Suppressor macrophage treated with lipopolysaccharide for 1 hour (primary cell): ENCODE measurements at regions not wholly inside any gene's neighbourhood (a gene's known extent, or its start where the extent isn't known, plus 50 kb on each side); places are given as distances from the start of the nearest gene placed in this dataset.
A peak's percentile ranks its signal among the peaks of the same experiment; 100 is the strongest.

ENCODE experiments used
- DNase-seq, 3 donors: peaks; one replicate each; pipeline ENCODE4 v3.0.0-alpha.2; 2020 to 2022

DNA sequence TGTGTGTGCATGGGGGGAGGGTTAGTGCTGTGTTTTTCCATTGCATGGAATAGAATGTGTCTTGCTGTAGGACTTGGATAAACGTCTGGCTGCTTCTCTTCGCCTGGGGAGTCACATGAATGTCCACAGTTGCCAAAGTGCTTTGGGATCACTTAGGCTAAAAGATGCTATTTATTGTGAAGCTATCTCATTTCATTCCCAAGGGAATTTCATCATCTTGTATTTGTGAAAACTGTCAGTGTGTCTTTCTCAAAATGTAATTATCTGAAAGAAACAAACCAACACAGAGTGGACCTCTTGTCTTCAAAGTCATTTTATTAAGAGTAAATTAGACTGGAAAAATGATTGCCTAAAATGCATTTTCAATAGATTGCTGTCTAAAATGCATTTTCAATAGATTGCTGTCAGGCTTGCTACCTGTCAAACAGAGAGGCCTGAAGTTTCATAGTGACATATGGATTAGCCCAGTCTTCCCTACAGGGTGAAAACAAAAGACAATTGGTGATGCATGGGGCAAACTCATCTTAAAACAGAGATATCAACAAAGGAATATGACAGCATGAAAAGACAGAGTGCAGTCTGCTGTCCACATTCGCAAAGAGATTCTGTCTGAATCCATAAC is 117.1 kb upstream of the GOLIM4 start:
- DNase-seq: no peak

DNA sequence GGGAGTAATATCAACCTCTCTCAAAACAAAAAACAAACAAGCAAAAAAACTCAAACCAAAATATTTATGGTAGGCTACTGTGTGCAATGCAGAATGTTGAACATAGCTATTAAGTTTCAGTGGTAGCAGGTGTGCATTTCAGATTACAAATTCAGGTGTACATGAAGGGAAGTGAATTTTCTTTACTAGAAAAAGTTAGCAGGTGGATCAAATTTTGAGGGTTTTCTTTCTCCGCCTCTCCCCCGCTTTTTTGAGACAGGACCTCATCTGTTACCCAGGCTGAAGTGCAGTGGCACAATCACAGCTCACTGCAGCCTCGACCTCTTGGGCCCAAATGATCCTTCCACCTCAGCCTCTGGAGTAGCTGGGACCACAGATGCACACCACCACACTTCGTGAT is 109.7 kb upstream of the GOLIM4 start:
- DNase-seq: no peak

DNA sequence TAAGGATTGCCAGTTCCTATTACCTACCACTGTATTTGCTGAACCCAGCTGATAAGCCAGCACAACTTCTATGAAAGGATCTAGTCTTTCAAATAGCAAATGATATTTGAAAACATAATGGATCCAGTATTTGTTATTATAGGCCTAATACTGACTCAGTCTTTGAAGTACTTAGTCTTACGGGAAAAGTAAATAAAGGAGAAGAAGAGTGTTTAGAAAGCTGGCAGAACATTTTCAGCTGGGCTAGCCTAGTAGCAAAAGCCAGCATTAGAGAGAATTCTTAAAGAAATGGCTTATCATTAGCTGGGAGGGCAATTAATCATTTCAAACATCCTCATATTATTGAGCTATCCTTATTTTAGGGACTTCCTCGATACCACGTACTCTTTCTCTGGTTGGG is 101.4 kb upstream of the GOLIM4 start:
- no peak for DNase-seq

DNA sequence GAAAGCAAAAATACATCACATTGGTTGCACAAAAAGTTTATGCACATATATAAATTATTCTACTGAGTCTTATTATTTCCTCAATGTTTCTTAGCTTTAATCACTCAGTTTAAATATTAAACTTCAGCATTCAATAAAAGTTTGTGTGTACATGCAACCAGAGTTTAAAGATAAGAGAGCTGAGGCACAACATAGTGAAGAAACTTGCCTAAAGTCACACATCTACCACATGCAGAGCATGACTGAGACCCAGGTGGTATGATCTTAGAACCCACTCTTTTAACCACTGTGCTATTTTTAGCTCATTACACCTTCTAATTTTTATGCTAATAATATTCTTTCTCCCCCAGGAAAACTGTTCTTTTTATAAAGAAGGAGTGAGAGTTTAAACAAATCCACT is 96.1 kb upstream of the GOLIM4 start:
- DNase-seq: no peak

DNA sequence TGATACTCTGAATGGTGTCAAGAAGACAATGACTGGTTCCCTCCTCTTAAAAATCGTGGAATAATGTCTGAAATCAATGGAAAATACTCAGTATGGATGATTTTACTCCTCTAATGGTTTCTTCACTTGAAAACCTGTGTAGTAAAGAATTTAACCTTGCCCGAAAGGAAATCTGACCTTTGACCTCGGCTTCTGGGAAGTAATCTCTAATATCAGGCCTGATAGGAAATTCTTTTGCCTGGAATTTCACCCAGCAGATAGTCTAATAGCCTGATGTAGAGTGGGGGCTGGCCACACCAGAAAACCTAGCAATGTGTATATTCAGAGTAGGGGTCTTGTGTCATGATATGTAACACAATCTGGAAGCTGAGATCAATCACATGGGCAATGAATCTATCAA is 91.5 kb upstream of the GOLIM4 start:
- no peak for DNase-seq

DNA sequence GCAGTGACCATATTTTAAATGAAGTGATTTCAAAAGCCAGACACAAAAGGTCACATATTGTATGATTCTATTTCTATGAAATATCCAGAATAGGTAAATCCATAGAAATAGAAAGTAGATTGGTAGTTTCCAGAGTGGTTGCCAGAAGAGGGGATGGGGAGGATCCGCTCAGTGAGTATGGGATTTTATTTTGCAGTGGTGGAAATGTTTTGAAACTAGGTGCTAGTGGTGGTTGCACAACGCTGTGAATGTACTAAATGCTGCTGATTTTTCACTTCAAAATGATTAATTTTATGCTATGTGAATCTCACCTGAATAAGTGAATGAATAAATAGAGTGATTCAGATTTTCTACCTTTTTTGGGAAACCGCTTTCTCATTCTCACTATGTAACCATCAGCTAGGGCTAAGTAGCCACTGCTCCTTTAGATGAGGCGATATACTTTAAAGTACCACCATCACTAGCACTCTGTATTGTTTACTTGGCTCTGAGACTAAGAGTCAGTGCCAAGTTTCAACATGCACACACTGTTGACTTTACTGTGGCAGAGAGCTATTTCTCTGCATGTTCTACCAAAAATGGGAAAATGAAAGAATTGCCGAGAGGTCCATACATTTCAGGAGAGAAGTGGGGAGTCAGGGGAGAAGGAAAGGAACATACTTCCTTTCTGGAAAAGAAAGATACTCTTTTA is 90.7 kb upstream of the GOLIM4 start:
- no peak for DNase-seq

DNA sequence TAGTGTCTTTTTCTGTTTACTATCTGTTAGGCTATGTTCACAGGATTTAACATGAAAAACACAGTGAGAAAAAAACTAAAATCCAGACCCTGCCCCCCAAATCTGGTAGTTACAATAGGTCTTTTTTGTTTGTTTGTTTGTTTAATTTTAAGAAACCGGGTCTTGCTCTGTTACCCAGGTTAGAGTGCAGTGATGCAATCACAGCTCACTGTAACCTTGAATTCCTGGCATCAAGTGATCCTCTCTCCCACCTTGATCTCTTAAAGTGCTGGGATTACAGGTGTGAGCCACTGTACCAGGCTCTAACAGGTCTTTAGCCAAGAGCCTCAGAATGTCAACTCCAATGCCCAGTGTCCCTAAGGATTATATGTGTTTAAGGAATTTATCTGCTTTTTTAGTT is 88.0 kb upstream of the GOLIM4 start:
- no peak for DNase-seq

DNA sequence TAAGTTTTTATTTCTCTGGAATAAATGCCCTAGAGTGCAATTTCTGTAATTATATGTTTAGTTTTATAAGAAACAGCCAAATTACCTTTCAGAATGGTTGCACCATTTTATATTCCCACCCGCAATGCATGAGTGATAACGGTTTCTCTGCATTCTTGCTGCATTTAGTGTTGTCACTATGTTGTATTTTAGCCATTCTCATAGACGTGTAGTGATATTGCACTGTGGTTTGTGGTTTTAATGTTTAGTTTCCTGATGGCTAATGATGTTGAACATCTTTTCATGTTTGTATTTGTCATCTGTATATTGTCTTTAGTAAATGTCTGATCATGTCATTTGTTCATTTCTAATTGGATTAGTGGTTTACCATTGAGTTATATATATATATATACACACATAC is 73.0 kb upstream of the GOLIM4 start:
- no peak for DNase-seq

DNA sequence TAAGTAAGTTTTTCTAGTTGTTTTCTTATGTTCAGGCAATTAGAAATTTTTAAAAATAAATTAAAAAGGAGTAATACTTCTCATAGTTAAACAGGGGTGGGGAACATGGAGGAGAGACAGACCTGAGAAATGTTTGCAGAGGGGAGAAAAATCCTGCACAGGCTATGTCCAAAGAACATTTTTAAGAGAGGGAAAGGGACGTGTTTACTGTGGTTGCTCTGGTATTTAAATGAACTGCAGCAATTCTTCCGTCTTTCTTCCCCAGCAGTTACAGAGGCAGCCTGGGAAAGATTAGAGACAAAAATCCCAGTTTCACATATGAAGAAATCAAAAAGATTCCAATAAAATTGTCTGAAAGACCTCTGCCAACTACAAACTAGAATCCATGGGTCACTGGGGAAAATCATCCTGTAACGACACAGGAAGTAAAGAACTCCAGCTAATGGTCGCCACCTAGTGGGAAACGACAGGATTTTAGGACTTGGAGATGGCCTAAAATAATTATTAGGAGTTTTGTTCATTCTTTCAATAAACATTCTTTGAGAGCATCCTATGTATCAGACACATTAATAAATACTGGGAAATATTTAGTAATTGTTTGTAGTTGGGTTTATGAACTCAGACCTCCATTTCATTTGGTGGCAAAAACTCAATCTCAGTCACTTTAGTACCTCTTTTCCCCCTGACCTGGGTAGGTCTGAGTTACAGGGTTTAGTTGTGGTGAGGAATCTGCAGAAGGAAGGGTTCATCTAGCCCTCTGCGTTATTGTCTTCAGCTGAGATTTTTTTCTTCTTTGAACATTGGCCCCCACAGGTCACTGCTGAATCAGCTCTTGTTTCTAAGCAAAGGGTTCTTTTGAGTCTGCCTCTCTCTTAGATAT is 69.9 kb upstream of the GOLIM4 start:
- DNase-seq: peak; percentile 84 to 91 (median 86)

DNA sequence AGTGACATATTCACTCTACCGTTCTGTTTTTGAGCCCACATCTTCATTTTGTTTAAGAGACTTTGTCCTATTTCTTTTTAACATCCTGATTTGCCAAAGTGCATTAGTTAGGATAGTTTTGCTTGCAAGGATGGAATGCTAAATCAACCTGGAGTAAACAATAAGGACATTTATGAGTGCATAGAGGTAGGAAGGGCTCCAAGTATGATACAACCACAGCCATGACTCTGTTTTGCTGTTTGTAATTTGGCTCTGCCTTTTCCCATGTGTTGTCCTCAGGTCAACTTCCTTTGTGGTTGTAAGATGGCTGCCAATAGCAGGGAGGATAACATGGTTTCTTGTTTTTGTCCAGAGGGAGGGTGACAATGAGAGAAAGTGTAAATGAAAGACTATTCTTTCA is 66.4 kb upstream of the GOLIM4 start:
- DNase-seq: no peak

DNA sequence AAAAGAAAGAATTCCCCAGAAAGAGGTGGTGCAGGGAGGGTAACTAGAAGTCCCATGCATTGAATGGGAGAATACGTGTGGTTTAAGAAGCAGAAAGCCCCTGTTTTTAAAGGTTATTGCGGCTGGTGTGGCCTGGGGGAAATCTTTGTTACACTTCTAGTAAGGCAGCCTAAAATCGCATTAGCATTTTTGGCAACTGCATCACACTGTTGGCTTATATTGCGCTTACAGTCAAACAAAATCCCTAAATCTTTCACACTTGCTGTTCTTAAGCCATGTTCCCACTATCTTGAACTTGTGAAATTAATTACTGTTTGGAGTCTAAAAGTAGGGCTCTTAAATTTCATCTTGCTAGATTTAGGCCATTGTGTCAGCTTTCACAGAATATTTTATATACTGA is 66.0 kb upstream of the GOLIM4 start:
- DNase-seq: no peak

DNA sequence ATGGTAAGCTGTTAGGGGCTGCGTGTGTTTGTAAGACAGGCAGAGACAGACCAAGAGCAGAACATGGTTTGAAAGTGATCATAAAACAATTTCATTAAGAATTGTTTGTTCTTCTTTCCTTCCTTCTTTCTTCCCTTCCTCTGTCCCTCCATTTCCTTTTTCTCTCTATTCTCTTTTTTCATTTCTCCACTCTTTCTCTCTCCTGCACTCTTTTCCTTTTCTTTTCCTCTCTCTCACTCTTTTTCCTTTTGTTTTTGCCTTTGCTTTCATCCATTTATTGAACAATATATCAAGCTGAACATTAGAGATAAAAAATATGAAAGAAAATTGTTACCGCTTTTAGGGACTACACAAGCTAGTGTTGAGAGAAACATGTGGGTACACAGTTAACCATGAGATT is 62.2 kb upstream of the GOLIM4 start:
- DNase-seq: no peak

DNA sequence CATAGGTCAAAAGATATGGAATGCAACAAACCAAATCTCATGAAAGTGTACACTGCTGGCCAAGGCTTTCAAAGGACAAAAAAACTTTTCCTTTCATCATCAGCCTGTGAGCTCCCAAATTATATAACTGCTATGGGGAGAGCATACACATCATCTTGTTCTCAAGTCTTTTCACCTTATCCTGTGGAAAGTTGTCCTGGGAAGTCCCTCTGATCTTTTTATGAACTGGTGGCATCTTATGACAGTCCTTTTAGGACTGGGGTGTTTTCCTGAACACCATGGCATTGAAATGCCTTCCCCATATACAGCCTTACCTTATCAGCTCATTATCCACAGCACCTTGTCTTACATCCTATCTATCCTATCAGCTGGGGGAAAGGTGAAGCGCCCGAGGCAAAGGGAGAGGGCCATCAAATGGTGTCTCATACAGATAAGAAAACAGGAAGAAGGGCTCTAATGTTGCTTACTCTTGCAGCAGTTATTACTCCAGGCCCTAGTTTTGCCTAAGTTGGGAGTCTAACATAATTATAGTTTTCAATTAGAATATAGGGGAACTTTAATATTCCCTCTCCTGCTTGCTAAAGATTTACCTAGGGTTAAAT is 61.5 kb upstream of the GOLIM4 start:
- DNase-seq: peak; percentile 37 to 47 (median 44)

DNA sequence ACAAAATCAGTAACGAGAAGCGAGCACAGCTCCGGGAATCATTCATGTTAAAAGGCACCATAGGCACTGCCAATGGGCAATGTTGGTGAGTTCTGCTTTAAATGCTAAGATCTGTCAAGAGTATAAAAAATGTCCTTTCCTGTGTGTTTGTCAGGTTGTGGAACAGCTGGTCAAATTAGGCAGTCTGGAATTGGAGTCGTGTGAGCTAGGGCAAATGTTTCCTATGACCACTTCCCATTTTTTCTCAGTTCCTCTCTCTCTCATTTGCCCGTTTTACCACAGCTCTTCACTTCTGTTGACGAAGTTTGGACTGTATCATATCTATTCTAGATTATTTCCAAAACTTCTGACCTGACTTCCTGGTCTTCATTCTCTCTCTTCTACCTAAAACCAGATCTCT is 60.8 kb upstream of the GOLIM4 start:
- DNase-seq: peak; percentile 57 to 71 (median 70)

DNA sequence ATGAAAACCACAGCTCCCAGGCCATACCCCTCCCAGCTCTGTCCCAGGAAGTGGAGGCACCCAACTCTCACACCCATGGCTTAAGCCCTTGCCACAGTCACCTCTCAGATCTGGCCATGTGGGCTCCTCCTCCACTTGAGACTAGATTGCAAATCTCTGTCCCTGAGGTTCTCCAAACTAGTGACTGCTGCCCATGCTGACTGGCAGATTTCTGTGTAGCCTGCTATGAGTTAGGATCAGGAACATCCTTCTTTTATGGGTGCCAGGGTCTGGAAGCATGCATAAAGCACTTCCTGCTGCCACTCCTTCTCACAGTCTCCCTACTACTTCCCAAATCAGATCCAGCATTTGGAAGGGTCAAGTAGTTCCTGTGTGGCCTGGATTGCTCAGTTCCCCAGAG is 59.6 kb upstream of the GOLIM4 start:
- DNase-seq: peak in 2 of 3 donors; percentile 27 to 41

DNA sequence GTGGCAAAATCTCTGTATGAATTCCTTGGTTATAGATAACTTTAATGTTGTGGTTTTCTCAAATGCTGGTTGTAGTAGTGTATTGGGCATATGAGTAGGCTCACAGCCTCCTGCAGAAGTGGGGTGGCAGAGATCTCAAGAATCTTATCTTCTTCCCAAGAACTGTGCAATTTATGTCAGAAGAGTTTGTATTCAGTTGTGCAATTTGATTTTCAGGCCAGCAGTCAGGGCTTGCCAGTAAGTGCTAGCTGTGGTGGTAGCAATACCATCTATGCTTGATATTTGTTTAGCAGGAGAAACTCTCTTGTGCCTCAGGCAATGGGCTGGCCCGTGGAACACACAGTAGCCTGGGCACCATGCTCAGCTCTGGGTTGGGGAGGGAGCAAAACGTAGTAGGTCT is 58.4 kb upstream of the GOLIM4 start:
- no peak for DNase-seq

DNA sequence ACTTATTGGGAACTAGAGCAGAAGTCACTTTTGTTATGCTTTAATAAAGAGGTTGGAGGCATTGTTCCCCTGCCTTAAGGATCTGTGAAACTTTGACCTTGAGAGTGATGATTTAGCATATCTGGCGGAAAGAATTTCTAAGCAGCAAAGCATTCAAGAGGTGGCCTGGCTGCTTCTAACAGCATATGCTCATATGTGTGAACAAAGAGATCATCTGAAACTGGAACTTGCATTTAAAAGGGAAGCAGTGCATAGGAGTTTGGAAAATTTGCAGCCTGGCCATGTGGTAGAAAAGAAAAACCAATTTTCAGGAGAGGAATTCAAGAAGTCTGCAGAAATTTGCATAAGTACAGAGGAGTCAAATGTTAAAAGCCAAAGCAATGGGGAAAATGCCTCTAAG is 56.4 kb upstream of the GOLIM4 start:
- DNase-seq: no peak
